ENCODE measurements at regions not wholly inside any gene's neighbourhood (a gene's known extent, or its start where the extent isn't known, plus 50 kb on each side); places are given as distances from the start of the nearest gene placed in this dataset.

DNA sequence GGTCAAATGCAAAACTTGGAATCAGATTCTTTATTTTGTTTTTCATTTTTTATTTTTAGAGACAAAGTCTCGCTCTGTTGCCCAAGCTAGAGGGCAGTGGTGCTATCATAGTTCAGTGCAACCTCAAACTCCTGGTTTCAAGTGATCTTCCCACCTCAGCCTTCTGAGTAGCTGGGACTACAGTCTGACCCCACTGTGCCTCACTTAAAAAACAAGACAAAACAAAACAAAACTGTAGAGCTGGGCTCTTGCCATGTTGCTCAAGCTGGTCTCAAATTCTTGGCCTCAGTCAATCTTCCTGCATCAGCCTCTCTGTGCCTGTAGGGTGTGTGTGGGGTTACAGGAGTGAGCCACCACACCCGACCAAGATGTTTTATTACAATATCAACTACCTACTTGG, 396.0 kb upstream of the USP24 start:
- Mint-ChIP-seq H3K4me1 (ENCODE audit: unreplicated experiment) (no peaks in the 10 kb centered on the region), H3K27me3 (no peaks in the 10 kb centered on the region), H3K27ac (no peak overlapping the region), H3K9me3 (peaks cover 13% of the 10 kb centered on the region), H3K4me3 (no peak overlapping the region), H3K36me3 (peaks cover 6% of the 10 kb centered on the region)
- no peak for DNase-seq (ENCODE audit: extremely low spot score, unreplicated experiment)
- TF ChIP-seq, protein P1, sequence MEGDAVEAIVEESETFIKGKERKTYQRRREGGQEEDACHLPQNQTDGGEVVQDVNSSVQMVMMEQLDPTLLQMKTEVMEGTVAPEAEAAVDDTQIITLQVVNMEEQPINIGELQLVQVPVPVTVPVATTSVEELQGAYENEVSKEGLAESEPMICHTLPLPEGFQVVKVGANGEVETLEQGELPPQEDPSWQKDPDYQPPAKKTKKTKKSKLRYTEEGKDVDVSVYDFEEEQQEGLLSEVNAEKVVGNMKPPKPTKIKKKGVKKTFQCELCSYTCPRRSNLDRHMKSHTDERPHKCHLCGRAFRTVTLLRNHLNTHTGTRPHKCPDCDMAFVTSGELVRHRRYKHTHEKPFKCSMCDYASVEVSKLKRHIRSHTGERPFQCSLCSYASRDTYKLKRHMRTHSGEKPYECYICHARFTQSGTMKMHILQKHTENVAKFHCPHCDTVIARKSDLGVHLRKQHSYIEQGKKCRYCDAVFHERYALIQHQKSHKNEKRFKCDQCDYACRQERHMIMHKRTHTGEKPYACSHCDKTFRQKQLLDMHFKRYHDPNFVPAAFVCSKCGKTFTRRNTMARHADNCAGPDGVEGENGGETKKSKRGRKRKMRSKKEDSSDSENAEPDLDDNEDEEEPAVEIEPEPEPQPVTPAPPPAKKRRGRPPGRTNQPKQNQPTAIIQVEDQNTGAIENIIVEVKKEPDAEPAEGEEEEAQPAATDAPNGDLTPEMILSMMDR (conservative IDR thresholded peaks at IDR 0.05) = no peak

DNA sequence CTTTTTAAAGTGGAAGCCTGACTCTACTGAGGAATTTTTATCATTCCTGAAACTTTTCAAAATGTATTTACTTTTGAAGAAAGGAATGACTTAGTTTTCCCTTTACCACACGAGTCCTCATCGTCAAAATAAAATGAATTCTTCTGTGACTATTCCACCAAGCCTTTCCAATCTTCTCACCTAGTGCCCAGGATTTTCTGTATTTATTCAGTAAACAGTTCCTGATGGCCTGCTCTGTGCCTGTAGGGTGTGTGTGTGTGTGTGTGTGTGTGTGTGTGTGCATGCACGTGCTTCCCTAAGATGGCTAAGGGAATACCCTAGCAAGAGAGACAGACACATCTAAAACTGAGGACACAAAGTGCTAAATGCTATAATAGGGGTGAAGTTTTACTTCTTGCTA, 395.0 kb upstream of the USP24 start:
- DNase-seq (ENCODE audit: extremely low spot score, unreplicated experiment) = no peak
- no peak overlapping the region for H3K27ac Mint-ChIP-seq
- TF ChIP-seq, protein P1 (conservative IDR thresholded peaks at IDR 0.05) = no peak
- H3K27me3 Mint-ChIP-seq = no peaks in the 10 kb centered on the region
- H3K4me3 Mint-ChIP-seq = no peak overlapping the region
- peaks cover under 1% of the 10 kb centered on the region for H3K36me3 Mint-ChIP-seq
- H3K4me1 Mint-ChIP-seq (ENCODE audit: unreplicated experiment) = no peaks in the 10 kb centered on the region
- H3K9me3 Mint-ChIP-seq = peaks cover 13% of the 10 kb centered on the region

DNA sequence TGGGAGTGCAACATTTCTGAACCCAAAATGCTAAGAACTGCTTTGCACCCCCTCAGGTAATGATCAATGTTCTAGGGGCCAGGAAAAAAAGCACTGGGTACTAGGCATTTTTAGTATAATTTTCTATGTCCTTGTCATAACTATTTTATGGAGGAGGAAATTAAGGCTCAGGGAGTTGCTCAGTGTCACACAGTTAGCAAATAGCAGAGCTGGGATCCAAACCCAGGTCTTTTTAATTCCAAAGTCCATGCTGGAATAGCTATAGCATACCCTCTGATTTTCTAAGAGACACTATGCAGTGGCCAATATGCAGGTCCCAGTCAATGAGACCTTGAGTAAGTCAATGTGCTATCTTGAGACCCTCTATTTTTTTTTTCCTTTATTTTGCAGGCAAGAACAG, 394.5 kb upstream of the USP24 start:
- Mint-ChIP-seq H3K36me3 (no peaks in the 10 kb centered on the region), H3K9me3 (peaks cover 13% of the 10 kb centered on the region), H3K4me1 (ENCODE audit: unreplicated experiment) (no peaks in the 10 kb centered on the region), H3K27ac (no peak overlapping the region), H3K4me3 (no peak overlapping the region), H3K27me3 (no peaks in the 10 kb centered on the region)
- TF ChIP-seq, protein P1 (conservative IDR thresholded peaks at IDR 0.05) = no peak
- DNase-seq (ENCODE audit: extremely low spot score, unreplicated experiment) = no peak

DNA sequence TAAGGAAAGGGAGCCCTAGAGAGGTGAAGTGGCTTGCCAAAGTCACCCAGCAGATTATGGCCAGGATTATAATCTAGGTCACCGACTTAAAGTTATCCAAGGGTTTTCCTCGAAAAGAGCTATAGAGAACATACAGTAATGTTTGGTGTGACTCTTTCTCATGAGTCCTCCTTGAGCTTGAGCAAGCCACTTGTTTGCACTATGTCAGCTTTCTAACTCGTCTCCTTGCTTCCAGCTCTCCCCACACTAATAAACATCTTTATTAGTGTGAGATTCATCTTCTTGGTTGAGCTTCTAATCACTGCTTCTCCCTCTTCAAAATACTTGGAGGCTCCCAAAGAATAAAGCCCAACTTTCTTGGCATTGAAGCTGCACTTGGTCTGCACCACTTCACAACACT, 390.0 kb upstream of the USP24 start:
- TF ChIP-seq, protein P1 (conservative IDR thresholded peaks at IDR 0.05) = no peak
- peaks cover 10% of the 10 kb centered on the region for H3K4me1 Mint-ChIP-seq (ENCODE audit: unreplicated experiment)
- H3K27ac Mint-ChIP-seq = no peak overlapping the region
- no peak for DNase-seq (ENCODE audit: extremely low spot score, unreplicated experiment)
- H3K4me3 Mint-ChIP-seq = no peak overlapping the region
- no peaks in the 10 kb centered on the region for H3K36me3 Mint-ChIP-seq
- H3K27me3 Mint-ChIP-seq = no peaks in the 10 kb centered on the region
- peaks cover 17% of the 10 kb centered on the region for H3K9me3 Mint-ChIP-seq

DNA sequence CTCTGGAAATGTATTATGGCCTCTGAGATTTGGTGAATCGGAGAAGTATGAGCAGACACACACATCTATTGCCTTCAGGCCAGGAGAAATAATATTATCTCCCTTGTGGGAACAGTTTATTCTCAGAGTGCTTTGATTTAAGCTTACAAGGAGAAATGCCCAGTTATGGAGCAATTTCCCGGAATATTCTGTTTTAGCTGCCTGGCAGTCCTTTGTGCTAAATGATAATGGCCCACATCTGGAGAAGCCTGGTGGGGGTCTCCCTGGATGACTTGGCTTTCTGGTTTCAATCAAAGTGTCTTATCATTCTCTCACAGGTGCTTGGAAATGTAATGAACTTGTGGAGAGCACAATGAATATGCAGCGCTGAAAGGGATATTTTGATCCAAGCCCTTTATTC, 389.6 kb upstream of the USP24 start:
- Mint-ChIP-seq H3K4me3 (no peak overlapping the region), H3K9me3 (peaks cover 21% of the 10 kb centered on the region), H3K4me1 (ENCODE audit: unreplicated experiment) (peaks cover 10% of the 10 kb centered on the region), H3K27ac (no peak overlapping the region), H3K27me3 (no peaks in the 10 kb centered on the region), H3K36me3 (no peaks in the 10 kb centered on the region)
- no peak for DNase-seq (ENCODE audit: extremely low spot score, unreplicated experiment)
- TF ChIP-seq, protein P1 (conservative IDR thresholded peaks at IDR 0.05) = no peak

DNA sequence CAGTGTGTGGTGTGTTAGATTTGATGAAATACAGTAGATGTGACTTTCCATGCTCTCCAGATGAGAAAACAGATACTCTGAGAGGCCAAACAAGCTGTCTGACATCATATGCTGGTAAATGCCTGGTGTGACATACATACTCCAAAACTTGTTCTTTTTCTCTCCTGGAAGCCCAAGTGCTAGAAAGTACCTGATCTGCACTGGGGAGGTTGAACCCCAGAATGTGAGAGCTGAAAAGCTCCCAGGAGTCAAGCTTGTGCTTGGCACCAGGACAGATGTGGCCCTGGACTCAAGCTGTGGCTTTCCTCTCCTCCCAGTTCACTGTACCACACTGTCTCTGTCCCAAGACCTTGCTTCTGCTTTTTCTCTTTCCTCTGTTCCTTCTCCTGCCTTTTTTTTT, 389.0 kb upstream of the USP24 start:
- DNase-seq (ENCODE audit: extremely low spot score, unreplicated experiment) = no peak
- Mint-ChIP-seq H3K4me3 (no peak overlapping the region), H3K27me3 (no peaks in the 10 kb centered on the region), H3K4me1 (ENCODE audit: unreplicated experiment) (peaks cover 10% of the 10 kb centered on the region), H3K36me3 (no peaks in the 10 kb centered on the region), H3K9me3 (peaks cover 23% of the 10 kb centered on the region), H3K27ac (no peak overlapping the region)
- TF ChIP-seq, protein P1 (conservative IDR thresholded peaks at IDR 0.05) = no peak
